IPS-20b (cell line): ENCODE measurements at regions not wholly inside any gene's neighbourhood (a gene's known extent, or its start where the extent isn't known, plus 50 kb on each side); places are given as distances from the start of the nearest gene placed in this dataset.

Experiments used
- H3K27ac ChIP-seq: one replicate; pipeline ENCODE4 v1.5.1; 2013; ENCODE audit warnings: low read length
- H3K27me3 ChIP-seq: 2 replicates; pipeline ENCODE4 v1.6.1; 2013; ENCODE audit warnings: mild to moderate bottlenecking, low read length, inconsistent platforms; ENCODE audit not compliant: insufficient read depth
- H3K36me3 ChIP-seq: 2 replicates; pipeline ENCODE4 v1.6.1; 2013; ENCODE audit warnings: low read depth, mild to moderate bottlenecking, inconsistent platforms, low read length, moderate library complexity; ENCODE audit not compliant: insufficient read depth
- H3K4me1 ChIP-seq: 2 replicates; pipeline ENCODE4 v1.6.1; 2013; ENCODE audit warnings: mild to moderate bottlenecking, control low read depth, inconsistent platforms, low read length, moderate library complexity; ENCODE audit not compliant: insufficient read depth
- H3K4me3 ChIP-seq: 2 replicates; pipeline ENCODE4 v1.5.1; 2013; ENCODE audit warnings: mild to moderate bottlenecking, low read length, inconsistent platforms
- H3K9ac ChIP-seq: 2 replicates; pipeline ENCODE4 v1.6.1; 2013; ENCODE audit warnings: low read depth, mild to moderate bottlenecking, inconsistent platforms, low read length, moderate library complexity
- H3K9me3 ChIP-seq: 2 replicates; pipeline ENCODE4 v1.6.1; 2013; ENCODE audit warnings: mild to moderate bottlenecking, low read depth, low read length, inconsistent platforms; ENCODE audit not compliant: insufficient read depth

- no peaks in the 10 kb centered on the region for H3K4me1 ChIP-seq
- H3K36me3 ChIP-seq = no peaks in the 10 kb centered on the region
- no peaks in the 10 kb centered on the region for H3K27me3 ChIP-seq
- no peak overlapping the region for H3K27ac ChIP-seq
- H3K4me3 ChIP-seq = no peak overlapping the region
- no peak overlapping the region for H3K9ac ChIP-seq
- H3K9me3 ChIP-seq = peaks cover 5% of the 10 kb centered on the region; the same call in 1 of the 2 replicates
Measured at GRCh38 chr3:74564560-74564959, 49.9 kb downstream of the CNTN3 start.

DNA sequence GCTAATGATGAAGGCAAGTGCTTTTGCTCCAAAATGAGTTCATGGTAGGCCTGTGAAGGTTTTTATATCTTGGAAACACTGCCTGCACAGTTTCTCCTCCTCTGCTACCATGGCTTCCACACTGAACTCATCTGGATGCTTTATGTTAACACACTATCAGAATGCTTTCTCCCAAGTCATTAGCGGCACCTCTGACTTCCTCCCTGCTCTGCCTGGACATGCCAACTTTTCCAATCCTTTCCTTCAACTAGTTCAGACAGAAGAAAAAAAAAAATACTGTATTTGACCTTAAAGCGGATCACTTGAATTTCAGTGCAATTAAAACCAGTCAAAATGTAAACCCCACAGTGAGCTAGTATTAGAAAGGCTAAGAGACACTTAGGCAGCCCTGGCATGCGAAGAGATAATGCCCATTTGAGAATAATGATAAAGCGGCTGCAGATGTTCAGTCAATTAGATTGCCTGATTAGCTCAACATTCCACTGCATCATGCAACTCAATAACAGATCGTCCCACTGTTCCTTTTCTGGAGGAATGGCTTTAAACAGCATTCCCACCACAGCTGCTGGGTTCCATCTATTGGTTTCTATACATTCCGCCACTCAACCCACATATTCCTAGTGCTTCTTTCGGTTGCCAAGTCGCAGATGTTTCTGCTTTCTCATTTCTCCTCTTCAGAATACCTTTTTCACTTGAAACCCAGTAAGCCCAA, 51.7 kb downstream of the CNTN3 start:
- no peaks in the 10 kb centered on the region for H3K36me3 ChIP-seq
- peaks cover 8% of the 10 kb centered on the region; the same call in 1 of the 2 replicates for H3K9me3 ChIP-seq
- H3K27me3 ChIP-seq = no peaks in the 10 kb centered on the region
- H3K9ac ChIP-seq = no peak overlapping the region
- H3K27ac ChIP-seq = no peak overlapping the region
- no peak overlapping the region for H3K4me3 ChIP-seq
- no peaks in the 10 kb centered on the region for H3K4me1 ChIP-seq

- no peaks in the 10 kb centered on the region for H3K27me3 ChIP-seq
- no peak overlapping the region for H3K27ac ChIP-seq
- H3K4me1 ChIP-seq = no peaks in the 10 kb centered on the region
- H3K36me3 ChIP-seq = no peaks in the 10 kb centered on the region
- H3K9me3 ChIP-seq = peaks cover 11% of the 10 kb centered on the region; the same call in 1 of the 2 replicates
- no peak overlapping the region for H3K4me3 ChIP-seq
- H3K9ac ChIP-seq = no peak overlapping the region
Measured at GRCh38 chr3:74561881-74562280, 52.6 kb downstream of the CNTN3 start.

DNA sequence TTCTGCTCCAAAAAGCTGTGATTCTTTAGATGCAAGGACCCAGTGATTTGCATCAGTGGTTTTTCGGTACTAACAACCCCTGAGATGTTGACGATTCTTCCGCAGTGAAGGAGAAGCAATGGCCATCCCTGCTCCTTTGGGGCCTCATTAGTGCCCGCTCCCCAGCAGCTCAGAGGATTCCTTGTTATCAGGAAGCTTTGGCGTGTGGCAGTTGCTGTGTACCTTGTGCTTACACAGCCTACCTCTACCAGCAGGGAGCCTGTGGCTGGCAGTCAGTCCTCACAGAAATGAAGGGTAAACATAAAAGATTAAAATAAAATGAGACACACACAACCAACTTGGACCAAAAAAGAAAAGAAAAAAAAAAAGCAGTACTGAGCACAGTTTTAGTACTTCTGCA, 55.2 kb downstream of the CNTN3 start:
- Histone ChIP-seq H3K27ac (no peak overlapping the region), H3K27me3 (no peaks in the 10 kb centered on the region), H3K9me3 (peaks cover 11% of the 10 kb centered on the region; the same call in 1 of the 2 replicates), H3K9ac (no peak overlapping the region), H3K36me3 (no peaks in the 10 kb centered on the region), H3K4me1 (no peaks in the 10 kb centered on the region), H3K4me3 (no peak overlapping the region)

DNA sequence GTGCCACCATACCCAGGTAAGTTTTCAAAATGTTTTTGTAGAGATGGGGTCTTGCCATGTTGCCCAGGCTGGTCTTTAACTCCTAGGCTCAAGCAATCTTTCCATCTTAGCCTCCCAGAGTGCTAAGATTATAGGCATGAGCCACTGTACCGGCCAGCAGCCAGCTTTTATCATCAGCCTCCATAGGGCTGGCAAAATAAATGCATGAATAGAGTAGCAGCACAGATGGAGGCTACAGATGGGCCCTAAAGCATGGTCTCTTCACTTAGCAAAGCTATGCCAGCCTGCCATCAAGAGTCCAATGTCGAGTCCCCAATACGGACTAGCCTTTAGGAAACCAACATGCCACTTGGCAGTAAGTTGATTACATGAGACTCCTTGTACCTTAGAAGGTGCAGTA, 63.8 kb downstream of the CNTN3 start:
- Histone ChIP-seq H3K9me3 (no peaks in the 10 kb centered on the region; the same call in 1 of the 2 replicates), H3K36me3 (no peaks in the 10 kb centered on the region), H3K27ac (no peak overlapping the region), H3K27me3 (no peaks in the 10 kb centered on the region), H3K4me1 (no peaks in the 10 kb centered on the region), H3K4me3 (no peak overlapping the region), H3K9ac (no peak overlapping the region)

DNA sequence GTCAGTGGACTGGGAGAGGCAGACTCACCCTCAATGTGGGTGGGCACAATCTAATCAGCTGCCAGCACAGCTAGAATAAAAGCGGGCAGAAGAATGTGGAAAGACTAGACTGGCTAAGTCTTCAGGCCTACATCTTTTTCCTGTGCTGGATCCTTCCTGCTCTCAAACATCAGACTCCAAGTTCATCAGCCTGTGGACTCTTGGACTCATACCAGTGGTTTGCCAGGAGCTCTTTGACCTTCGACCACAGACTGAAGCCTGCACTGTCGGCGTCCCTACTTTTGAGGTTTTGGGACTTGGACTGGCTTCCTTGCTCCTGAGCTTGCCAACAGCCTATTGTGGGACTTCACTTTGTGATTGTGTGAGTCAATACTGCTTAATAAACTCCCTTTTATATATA, 68.0 kb downstream of the CNTN3 start:
- Histone ChIP-seq H3K27me3 (no peaks in the 10 kb centered on the region), H3K4me3 (no peak overlapping the region), H3K9me3 (no peaks in the 10 kb centered on the region), H3K27ac (no peak overlapping the region), H3K4me1 (no peaks in the 10 kb centered on the region), H3K9ac (no peak overlapping the region), H3K36me3 (no peaks in the 10 kb centered on the region)

DNA sequence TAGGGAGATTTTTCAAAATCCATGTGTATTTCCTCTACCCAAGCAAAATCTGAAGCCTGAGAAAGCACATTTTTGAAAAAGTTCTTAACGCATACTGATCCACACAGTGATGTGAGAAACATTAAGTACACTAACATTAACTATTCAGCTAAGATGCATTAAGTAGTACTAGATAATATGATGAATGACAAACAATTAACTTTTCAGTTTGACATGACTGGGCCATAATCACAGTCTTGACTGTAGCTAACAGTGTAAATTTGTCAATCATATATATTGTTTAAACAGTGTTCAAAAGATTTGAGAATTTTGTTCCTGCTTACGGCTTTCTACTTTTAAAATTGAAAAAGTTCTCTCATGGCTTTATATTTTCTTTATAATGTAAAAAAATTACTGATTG, 72.0 kb downstream of the CNTN3 start:
- peaks cover 2% of the 10 kb centered on the region; the same call in 1 of the 2 replicates for H3K27me3 ChIP-seq
- no peaks in the 10 kb centered on the region for H3K9me3 ChIP-seq
- H3K36me3 ChIP-seq = no peaks in the 10 kb centered on the region
- no peak overlapping the region for H3K27ac ChIP-seq
- no peak overlapping the region for H3K4me3 ChIP-seq
- no peaks in the 10 kb centered on the region for H3K4me1 ChIP-seq
- no peak overlapping the region for H3K9ac ChIP-seq

DNA sequence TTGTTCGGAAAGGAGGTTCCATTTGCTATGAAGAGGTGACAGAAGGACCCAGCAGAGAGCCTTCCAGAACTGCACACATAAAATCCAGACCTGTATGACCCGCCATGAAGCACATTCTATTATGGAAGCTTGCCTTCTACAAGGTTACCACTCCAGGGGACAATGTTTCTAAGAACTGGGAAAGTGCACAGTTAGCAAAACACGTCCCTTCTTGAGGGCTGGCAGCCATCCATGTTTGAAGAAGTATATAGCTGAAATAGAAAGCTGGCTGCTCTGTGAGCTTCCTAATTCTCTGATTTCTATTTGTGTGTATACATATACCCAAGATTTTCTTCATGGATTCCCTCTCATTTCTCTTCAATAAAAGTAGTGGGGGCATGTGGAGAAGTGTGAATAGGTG, 74.6 kb downstream of the CNTN3 start:
- Histone ChIP-seq H3K4me1 (no peaks in the 10 kb centered on the region), H3K4me3 (no peak overlapping the region), H3K9ac (no peak overlapping the region), H3K36me3 (no peaks in the 10 kb centered on the region), H3K27me3 (peaks cover 12% of the 10 kb centered on the region; the same call in 1 of the 2 replicates), H3K27ac (no peak overlapping the region), H3K9me3 (no peaks in the 10 kb centered on the region)

GRCh38 chr3:74538669-74539068, 75.8 kb downstream of the CNTN3 start:
- H3K4me3 ChIP-seq = no peak overlapping the region
- peaks cover 12% of the 10 kb centered on the region; the same call in 1 of the 2 replicates for H3K27me3 ChIP-seq
- no peak overlapping the region for H3K27ac ChIP-seq
- no peak overlapping the region for H3K9ac ChIP-seq
- no peaks in the 10 kb centered on the region for H3K4me1 ChIP-seq
- H3K9me3 ChIP-seq = no peaks in the 10 kb centered on the region
- H3K36me3 ChIP-seq = no peaks in the 10 kb centered on the region

- H3K4me1 ChIP-seq = no peaks in the 10 kb centered on the region
- peaks cover 12% of the 10 kb centered on the region; the same call in 1 of the 2 replicates for H3K27me3 ChIP-seq
- no peak overlapping the region for H3K27ac ChIP-seq
Measured at GRCh38 chr3:74537857-74538256, 76.6 kb downstream of the CNTN3 start.

GRCh38 chr3:74537164-74537563, 77.3 kb downstream of the CNTN3 start:
- Histone ChIP-seq H3K4me3 (no peak overlapping the region), H3K9me3 (no peaks in the 10 kb centered on the region), H3K9ac (no peak overlapping the region), H3K27ac (no peak overlapping the region), H3K27me3 (peaks cover 12% of the 10 kb centered on the region; the same call in 1 of the 2 replicates), H3K4me1 (no peaks in the 10 kb centered on the region), H3K36me3 (no peaks in the 10 kb centered on the region)

More at GRCh38 chr3:74537857-74538256, 76.6 kb downstream of the CNTN3 start:
- Histone ChIP-seq H3K4me3 (no peak overlapping the region), H3K9ac (no peak overlapping the region), H3K9me3 (no peaks in the 10 kb centered on the region), H3K36me3 (no peaks in the 10 kb centered on the region)

GRCh38 chr3:74535281-74535680, 79.2 kb downstream of the CNTN3 start:
- Histone ChIP-seq H3K36me3 (no peaks in the 10 kb centered on the region), H3K27me3 (peaks cover 12% of the 10 kb centered on the region; the same call in 1 of the 2 replicates), H3K27ac (no peak overlapping the region), H3K9ac (no peak overlapping the region), H3K4me1 (no peaks in the 10 kb centered on the region), H3K4me3 (no peak overlapping the region), H3K9me3 (no peaks in the 10 kb centered on the region)
